ENCODE measurements at regions not wholly inside any gene's neighbourhood (a gene's known extent, or its start where the extent isn't known, plus 50 kb on each side); places are given as distances from the start of the nearest gene placed in this dataset.

- intact Hi-C loops (cut with DNase I) = no loop called here
- TF ChIP-seq, protein P1, sequence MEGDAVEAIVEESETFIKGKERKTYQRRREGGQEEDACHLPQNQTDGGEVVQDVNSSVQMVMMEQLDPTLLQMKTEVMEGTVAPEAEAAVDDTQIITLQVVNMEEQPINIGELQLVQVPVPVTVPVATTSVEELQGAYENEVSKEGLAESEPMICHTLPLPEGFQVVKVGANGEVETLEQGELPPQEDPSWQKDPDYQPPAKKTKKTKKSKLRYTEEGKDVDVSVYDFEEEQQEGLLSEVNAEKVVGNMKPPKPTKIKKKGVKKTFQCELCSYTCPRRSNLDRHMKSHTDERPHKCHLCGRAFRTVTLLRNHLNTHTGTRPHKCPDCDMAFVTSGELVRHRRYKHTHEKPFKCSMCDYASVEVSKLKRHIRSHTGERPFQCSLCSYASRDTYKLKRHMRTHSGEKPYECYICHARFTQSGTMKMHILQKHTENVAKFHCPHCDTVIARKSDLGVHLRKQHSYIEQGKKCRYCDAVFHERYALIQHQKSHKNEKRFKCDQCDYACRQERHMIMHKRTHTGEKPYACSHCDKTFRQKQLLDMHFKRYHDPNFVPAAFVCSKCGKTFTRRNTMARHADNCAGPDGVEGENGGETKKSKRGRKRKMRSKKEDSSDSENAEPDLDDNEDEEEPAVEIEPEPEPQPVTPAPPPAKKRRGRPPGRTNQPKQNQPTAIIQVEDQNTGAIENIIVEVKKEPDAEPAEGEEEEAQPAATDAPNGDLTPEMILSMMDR (IDR thresholded peaks at IDR 0.05) = no peak
- no peak overlapping the region for H3K4me3 ChIP-seq
- no peaks in the 10 kb centered on the region for H3K36me3 ChIP-seq (ENCODE audit: insufficient read depth in 1 of 2, low read depth in 1 of 2)
- no peaks in the 10 kb centered on the region for H3K4me1 ChIP-seq
- no peaks in the 10 kb centered on the region for H3K27me3 ChIP-seq (ENCODE audit: insufficient read depth in 3 of 3, low read length in 2 of 3)
- H3K9me3 ChIP-seq = no peaks in the 10 kb centered on the region
- DNase-seq = no peak
- no peak for ATAC-seq
- 95 to 98% (median 95%) methylated on average over 2 of the region's 2 CpGs for WGBS, 3 donors
- H3K27ac ChIP-seq = no peak overlapping the region
Observed at GRCh38 chr1:239841631-239842030, 250.1 kb upstream of the FMN2 start.

DNA sequence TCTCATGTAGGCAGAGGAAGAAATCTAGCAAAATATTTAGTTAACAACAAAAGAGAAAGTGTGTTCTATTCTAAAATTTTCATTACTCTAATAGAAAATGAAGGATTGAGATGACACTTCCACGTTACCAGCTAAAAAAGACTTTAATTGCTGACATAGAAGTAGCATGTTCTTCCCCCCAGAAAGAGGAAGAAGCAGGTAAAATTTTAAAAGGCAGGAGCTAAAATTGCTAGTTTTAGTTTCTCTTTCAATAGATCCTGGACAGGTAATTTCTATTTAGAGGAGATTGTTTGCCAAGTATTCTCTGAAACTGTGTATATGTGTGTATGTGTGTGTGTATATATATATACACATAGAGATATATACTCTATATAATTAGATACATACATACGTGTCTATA, 248.1 kb upstream of the FMN2 start:
- intact Hi-C loops (cut with DNase I) = no loop called here
- H3K36me3 ChIP-seq (ENCODE audit: insufficient read depth in 1 of 2, low read depth in 1 of 2) = no peaks in the 10 kb centered on the region

GRCh38 chr1:239844833-239845232, 246.8 kb upstream of the FMN2 start:
- TF ChIP-seq, protein P1 (IDR thresholded peaks at IDR 0.05) = no peak
- intact Hi-C loops (cut with DNase I) = no loop called here
- Histone ChIP-seq H3K4me3 (no peak overlapping the region), H3K36me3 (ENCODE audit: insufficient read depth in 1 of 2, low read depth in 1 of 2) (no peaks in the 10 kb centered on the region), H3K27ac (no peak overlapping the region), H3K27me3 (ENCODE audit: insufficient read depth in 3 of 3, low read length in 2 of 3) (no peaks in the 10 kb centered on the region), H3K9me3 (no peaks in the 10 kb centered on the region), H3K4me1 (no peaks in the 10 kb centered on the region)
- no peak for ATAC-seq
- 44 to 58% (median 48%) methylated on average over 1 of the region's 1 CpG for WGBS, 3 donors
- no peak for DNase-seq

More for the DNA sequence above, 248.1 kb upstream of the FMN2 start:
- Histone ChIP-seq H3K4me1 (no peaks in the 10 kb centered on the region), H3K27me3 (ENCODE audit: insufficient read depth in 3 of 3, low read length in 2 of 3) (no peaks in the 10 kb centered on the region), H3K4me3 (no peak overlapping the region), H3K27ac (no peak overlapping the region), H3K9me3 (no peaks in the 10 kb centered on the region)
- TF ChIP-seq, protein P1 (IDR thresholded peaks at IDR 0.05) = no peak
- DNase-seq (no peak), ATAC-seq (no peak)
- WGBS, 3 donors = 81 to 87% (median 82%) methylated on average over 2 of the region's 2 CpGs

GRCh38 chr1:239854922-239855321, 236.8 kb upstream of the FMN2 start:
- H3K4me3 ChIP-seq = no peak overlapping the region
- intact Hi-C loops (cut with DNase I) = no loop called here
- H3K4me1 ChIP-seq = no peaks in the 10 kb centered on the region
- TF ChIP-seq, protein P1 (IDR thresholded peaks at IDR 0.05) = no peak
- no peak overlapping the region for H3K27ac ChIP-seq
- no peaks in the 10 kb centered on the region for H3K9me3 ChIP-seq
- H3K36me3 ChIP-seq (ENCODE audit: insufficient read depth in 1 of 2, low read depth in 1 of 2) = no peaks in the 10 kb centered on the region
- no peak for ATAC-seq
- DNase-seq = no peak
- WGBS, 3 donors = 51 to 65% (median 63%) methylated on average over 2 of the region's 2 CpGs
- no peaks in the 10 kb centered on the region for H3K27me3 ChIP-seq (ENCODE audit: insufficient read depth in 3 of 3, low read length in 2 of 3)

GRCh38 chr1:239856067-239856466, 235.6 kb upstream of the FMN2 start:
- no peak for DNase-seq
- intact Hi-C loops (cut with DNase I) = no loop called here
- Histone ChIP-seq H3K4me3 (no peak overlapping the region), H3K27me3 (ENCODE audit: insufficient read depth in 3 of 3, low read length in 2 of 3) (no peaks in the 10 kb centered on the region), H3K9me3 (no peaks in the 10 kb centered on the region), H3K27ac (no peak overlapping the region), H3K4me1 (no peaks in the 10 kb centered on the region), H3K36me3 (ENCODE audit: insufficient read depth in 1 of 2, low read depth in 1 of 2) (no peaks in the 10 kb centered on the region)
- ATAC-seq = no peak
- TF ChIP-seq, protein P1 (IDR thresholded peaks at IDR 0.05) = no peak
- 77 to 83% (median 81%) methylated on average over 6 of the region's 6 CpGs for WGBS, 3 donors
